H1 (cell line): ENCODE measurements at regions not wholly inside any gene's neighbourhood (a gene's known extent, or its start where the extent isn't known, plus 50 kb on each side); places are given as distances from the start of the nearest gene placed in this dataset.

Experiments
- CTCF ChIA-PET: fragments of 300-600 bp; sonication (Branson Sonifier 250); formaldehyde crosslinking; loops from one replicate; lab custom pipeline; 2021; ENCODE audit not compliant: partially characterized antibody; lab: Charles Lee
- POLR2A ChIA-PET: fragments of 300-600 bp; sonication (Branson Sonifier 250); formaldehyde crosslinking; loops from one replicate; lab custom pipeline; 2021; ENCODE audit warnings: inconsistent platforms; ENCODE audit not compliant: partially characterized antibody; lab: Charles Lee
- DNase-seq, 2 experiments: peaks; one replicate each; pipeline versions ENCODE4 v3.0.0 to v3.0.0-alpha.2; 2010 to 2022; ENCODE audit warnings: low spot score in 2 of 2, low read depth in 1 of 2, mixed read lengths in 1 of 2
- FAIRE-seq: peaks from 2 replicates; lab custom pipeline; 2011; peaks lifted over from hg19 to GRCh38; lab: Jason Lieb, UNC
- H2AFZ ChIP-seq: 2 replicates; pipeline ENCODE4 v1.8.1; 2012; ENCODE audit warnings: low read length, inconsistent platforms
- H2AK5ac ChIP-seq: 2 replicates; pipeline ENCODE4 v1.6.1; 2013; ENCODE audit warnings: low read depth, low read length
- H2BK120ac ChIP-seq: replicated peaks from 2 replicates; pipeline ENCODE3; 2013; ENCODE audit warnings: low read depth, low read length, inconsistent platforms
- H2BK12ac ChIP-seq: 2 replicates; pipeline ENCODE4 v1.6.1; 2013; ENCODE audit warnings: low read depth, low read length
- H2BK15ac ChIP-seq: 2 replicates; pipeline ENCODE4 v1.6.1; 2013; ENCODE audit warnings: low read length
- H2BK20ac ChIP-seq: 2 replicates; pipeline ENCODE4 v1.6.1; 2013; ENCODE audit warnings: low read length
- H2BK5ac ChIP-seq: 2 replicates; pipeline ENCODE4 v1.6.1; 2013; ENCODE audit warnings: low read depth, low read length
- H3K14ac ChIP-seq: 2 replicates; pipeline ENCODE4 v1.6.1; 2013; ENCODE audit warnings: inconsistent platforms; ENCODE audit not compliant: insufficient read length
- H3K18ac ChIP-seq: 2 replicates; pipeline ENCODE4 v1.6.1; 2013; ENCODE audit warnings: low read length; ENCODE audit errors: extremely low read depth
- H3K23ac ChIP-seq: 2 replicates; pipeline ENCODE4 v1.6.1; 2013; ENCODE audit warnings: inconsistent platforms; ENCODE audit not compliant: insufficient read length
- H3K23me2 ChIP-seq: 2 replicates; pipeline ENCODE4 v1.6.1; 2013; ENCODE audit warnings: low read depth, low read length
- H3K27ac ChIP-seq: 2 replicates; pipeline ENCODE4 v1.6.1; 2011; ENCODE audit warnings: low read depth, low read length, inconsistent platforms
- H3K27me3 ChIP-seq, 4 experiments: replicated peaks in 1 of 4; 1 replicate in 1 of 4; 2 replicates in 3 of 4; pipeline versions ENCODE4 v1.6.1 to v1.8.1; 2011 to 2013; ENCODE audit warnings: low read length in 3 of 4, mild to moderate bottlenecking in 3 of 4, inconsistent platforms in 2 of 4, mixed read lengths in 2 of 4, moderate library complexity in 1 of 4; ENCODE audit not compliant: control insufficient read depth in 3 of 4, insufficient read depth in 3 of 4; ENCODE audit errors: extremely low read depth in 1 of 4
- H3K36me3 ChIP-seq, 4 experiments: 2 replicates each; pipeline versions ENCODE4 v1.6.1 to v1.8.1; 2011 to 2013; ENCODE audit warnings: mild to moderate bottlenecking in 4 of 4, low read length in 3 of 4, moderate library complexity in 2 of 4, control low read depth in 1 of 4, inconsistent platforms in 1 of 4; ENCODE audit not compliant: insufficient read depth in 4 of 4, control insufficient read depth in 2 of 4
- H3K4ac ChIP-seq: replicated peaks from 2 replicates; pipeline ENCODE3; 2013; ENCODE audit warnings: low read length, low read depth, mixed read lengths, inconsistent platforms; ENCODE audit not compliant: insufficient read length
- H3K4me1 ChIP-seq, 4 experiments: replicated peaks in 1 of 4; 1 replicate in 1 of 4; 2 replicates in 3 of 4; pipeline versions ENCODE4 v1.6.1 to v1.8.1; 2011 to 2013; ENCODE audit warnings: low read length in 3 of 4, inconsistent platforms in 2 of 4, mixed read lengths in 1 of 4; ENCODE audit not compliant: insufficient read depth in 4 of 4, control insufficient read depth in 3 of 4
- H3K4me2 ChIP-seq, 2 experiments: 2 replicates each; pipeline versions ENCODE4 v1.6.1 to v1.8.1; 2011 to 2013; ENCODE audit warnings: low read depth in 2 of 2, low read length in 2 of 2, control low read depth in 1 of 2, inconsistent platforms in 1 of 2, mild to moderate bottlenecking in 1 of 2; ENCODE audit not compliant: insufficient read depth in 1 of 2
- H3K4me3 ChIP-seq, 4 experiments: fragments of 200-600, 300-600 bp in 1 of 4; sonication (generic), shearing (Covaris generic), sonication (Bioruptor Twin) in 1 of 4; 2 replicates each; pipeline versions ENCODE4 v1.5.1 to v1.8.1; 2011 to 2016; ENCODE audit warnings: low read length in 4 of 4, low read depth in 3 of 4, control low read depth in 2 of 4, inconsistent platforms in 2 of 4, mild to moderate bottlenecking in 2 of 4, mixed read lengths in 1 of 4, moderate library complexity in 1 of 4; ENCODE audit not compliant: insufficient read depth in 2 of 4; ENCODE audit errors: extremely low read depth in 1 of 4
- H3K56ac ChIP-seq: replicated peaks from 2 replicates; pipeline ENCODE3; 2013; ENCODE audit warnings: low read depth, mild to moderate bottlenecking, mixed read lengths, low read length, inconsistent platforms; ENCODE audit not compliant: insufficient read length
- H3K79me1 ChIP-seq: 2 replicates; pipeline ENCODE4 v1.6.1; 2013; ENCODE audit warnings: low read depth, low read length, control low read depth
- H3K79me2 ChIP-seq, 2 experiments: 2 replicates each; pipeline versions ENCODE4 v1.6.1 to v1.8.1; 2012 to 2013; ENCODE audit warnings: low read length in 2 of 2, mild to moderate bottlenecking in 2 of 2, inconsistent platforms in 1 of 2; ENCODE audit not compliant: insufficient read depth in 2 of 2, control insufficient read depth in 1 of 2
- H3K9ac ChIP-seq, 4 experiments: replicated peaks in 1 of 4; 1 replicate in 1 of 4; 2 replicates in 3 of 4; pipeline versions ENCODE4 v1.6.1 to v1.8.1; 2011 to 2013; ENCODE audit warnings: low read depth in 3 of 4, low read length in 3 of 4, control low read depth in 2 of 4, mild to moderate bottlenecking in 2 of 4, moderate library complexity in 2 of 4, inconsistent platforms in 1 of 4; ENCODE audit errors: extremely low read depth in 1 of 4
- H3K9me3 ChIP-seq, 2 experiments: 2 replicates each; pipeline versions ENCODE4 v1.6.1 to v1.8.1; 2012 to 2013; ENCODE audit warnings: mild to moderate bottlenecking in 2 of 2, moderate library complexity in 2 of 2, control low read depth in 1 of 2, inconsistent platforms in 1 of 2, low read depth in 1 of 2, low read length in 1 of 2, mixed read lengths in 1 of 2; ENCODE audit not compliant: insufficient read depth in 2 of 2
- H4K20me1 ChIP-seq, 2 experiments: replicated peaks in 1 of 2; 2 replicates each; pipeline versions ENCODE3 to v1.8.1; 2011 to 2013; ENCODE audit warnings: inconsistent platforms in 2 of 2, low read length in 2 of 2, mild to moderate bottlenecking in 1 of 2; ENCODE audit not compliant: insufficient read depth in 2 of 2, control insufficient read depth in 1 of 2
- H4K5ac ChIP-seq: 2 replicates; pipeline ENCODE4 v1.6.1; 2013; ENCODE audit warnings: low read length, low read depth, mixed read lengths, inconsistent platforms; ENCODE audit not compliant: insufficient read length
- H4K8ac ChIP-seq: 2 replicates; pipeline ENCODE4 v1.8.0; 2013; ENCODE audit warnings: mild to moderate bottlenecking, moderate library complexity, low read length, inconsistent platforms; ENCODE audit not compliant: insufficient read depth; ENCODE audit errors: extremely low read depth
- H4K91ac ChIP-seq: replicated peaks from 2 replicates; pipeline ENCODE3; 2013; ENCODE audit warnings: low read length, mixed read lengths, inconsistent platforms; ENCODE audit not compliant: insufficient read length
- ASH2L ChIP-seq: fragments of 200-600, 300-600 bp; sonication (generic); IDR thresholded peaks from one replicate; pipeline ENCODE4 v1.7.1; 2017; ENCODE audit warnings: low read length
- CTBP2 ChIP-seq: IDR thresholded peaks from 2 replicates; pipeline ENCODE4 v1.7.0; 2011; ENCODE audit warnings: borderline replicate concordance, mild to moderate bottlenecking, moderate library complexity, mixed read lengths, low read length; ENCODE audit not compliant: insufficient read depth, insufficient read length
- EZH2 ChIP-seq: fragments of 200-600 bp; sonication (generic); IDR thresholded peaks from 2 replicates; pipeline ENCODE4 v1.7.1; 2012; ENCODE audit warnings: low read depth, mild to moderate bottlenecking, moderate library complexity, low read length, inconsistent platforms; ENCODE audit not compliant: severe bottlenecking
- FOSL1 ChIP-seq: IDR thresholded peaks from 2 replicates; pipeline ENCODE4 v1.6.1; 2011; ENCODE audit warnings: mild to moderate bottlenecking, low read depth, low read length, moderate library complexity; ENCODE audit not compliant: insufficient read depth
- GTF2F1 ChIP-seq: IDR thresholded peaks from 2 replicates; pipeline ENCODE4 v1.6.1; 2012; ENCODE audit warnings: low read depth, low read length, improper control_type of control experiment, borderline replicate concordance
- HDAC6 ChIP-seq: IDR thresholded peaks from one replicate; pipeline ENCODE4 v1.7.1; 2012; ENCODE audit warnings: low read depth, mild to moderate bottlenecking, inconsistent platforms, low read length, moderate library complexity
- POU5F1 ChIP-seq: IDR thresholded peaks from 2 replicates; pipeline ENCODE4 v1.6.1; 2011; ENCODE audit warnings: low read depth, mild to moderate bottlenecking, low read length, moderate library complexity
- SP2 ChIP-seq: IDR thresholded peaks from 2 replicates; pipeline ENCODE4 v1.6.1; 2012; ENCODE audit warnings: mild to moderate bottlenecking, low read length, inconsistent platforms
- SP4 ChIP-seq: IDR thresholded peaks from 2 replicates; pipeline ENCODE4 v1.6.1; 2012; ENCODE audit warnings: low read length, inconsistent platforms
- TCF12 ChIP-seq: IDR thresholded peaks from 2 replicates; pipeline ENCODE4 v1.6.1; 2011; ENCODE audit warnings: low read depth, mild to moderate bottlenecking, low read length
- WGBS, 2 experiments: shearing (Covaris generic) in 1 of 2; methylation state at CpG; one replicate each; pipeline versions ENCODE4 v1.1.6 to v1.1.7; 2013 to 2015; ENCODE audit warnings: low lambda C conversion rate in 2 of 2, mixed read lengths in 2 of 2, inconsistent platforms in 1 of 2, low coverage in 1 of 2, missing lambda C conversion rate in 1 of 2; ENCODE audit not compliant: insufficient replicate concordance in 2 of 2, insufficient coverage in 1 of 2, insufficient read length in 1 of 2; ENCODE audit errors: extremely low coverage in 1 of 2, missing lambda C conversion rate in 1 of 2; 5-methylcytosine and 5-hydroxymethylcytosine counted together
- TF ChIP-seq, protein P1 (sequence below): IDR thresholded peaks from 2 replicates; pipeline ENCODE4 v1.6.1; 2012; ENCODE audit warnings: low read length, inconsistent platforms
- TF ChIP-seq, protein P2 (sequence below): IDR thresholded peaks from 2 replicates; pipeline ENCODE4 v1.6.1; 2012; ENCODE audit warnings: inconsistent platforms

GRCh38 chr4:1478766-1479355 lies 72.6 kb upstream of the NKX1-1 start:
- Histone ChIP-seq H4K91ac (no peak overlapping the region), H3K9me3 (peaks cover 0 to 10% of the 10 kb centered on the region in 2 experiments; a peak in 3 of 4 replicates), H3K4me3 (no peak overlapping the region), H2AK5ac (no peak overlapping the region), H2AFZ (no peak overlapping the region), H3K9ac (no peak overlapping the region), H3K23ac (no peak overlapping the region), H3K56ac (no peak overlapping the region), H3K27ac (no peak overlapping the region), H3K36me3 (no peaks in the 10 kb centered on the region), H2BK5ac (no peak overlapping the region), H3K18ac (no peak overlapping the region), H3K79me1 (no peaks in the 10 kb centered on the region), H3K79me2 (no peaks in the 10 kb centered on the region), H2BK20ac (no peak overlapping the region), H4K5ac (no peak overlapping the region), H3K4ac (no peak overlapping the region), H3K23me2 (peaks cover 13% of the 10 kb centered on the region; the same call in 1 of the 2 replicates), H3K27me3 (no peaks in the 10 kb centered on the region; a peak in 1 of 7 replicates), H2BK120ac (no peak overlapping the region), H3K14ac (no peak overlapping the region), H4K8ac (no peak overlapping the region), H2BK15ac (no peak overlapping the region), H2BK12ac (no peak overlapping the region), H3K4me1 (no peaks in the 10 kb centered on the region), H3K4me2 (no peak overlapping the region), H4K20me1 (peaks cover 0 to 1% of the 10 kb centered on the region in 2 experiments)
- WGBS, 2 experiments = 79% methylated on average over 10 of the region's 10 CpGs; no CpG with 5 or more reads in 1 of the 2 experiments
- peak in 1 of 2 experiments; percentile 20 for DNase-seq
- ChIA-PET CTCF (interaction anchor here (0.5 to 1.3 kb wide), 3 partner anchors 33 to 70 kb away, joined by 3 read pairs; no protein-coding TSS in a partner anchor), POLR2A (no interaction called here)
- FAIRE-seq = no peak
- TF ChIP-seq HDAC6 = no peak
- TF ChIP-seq, protein P1, sequence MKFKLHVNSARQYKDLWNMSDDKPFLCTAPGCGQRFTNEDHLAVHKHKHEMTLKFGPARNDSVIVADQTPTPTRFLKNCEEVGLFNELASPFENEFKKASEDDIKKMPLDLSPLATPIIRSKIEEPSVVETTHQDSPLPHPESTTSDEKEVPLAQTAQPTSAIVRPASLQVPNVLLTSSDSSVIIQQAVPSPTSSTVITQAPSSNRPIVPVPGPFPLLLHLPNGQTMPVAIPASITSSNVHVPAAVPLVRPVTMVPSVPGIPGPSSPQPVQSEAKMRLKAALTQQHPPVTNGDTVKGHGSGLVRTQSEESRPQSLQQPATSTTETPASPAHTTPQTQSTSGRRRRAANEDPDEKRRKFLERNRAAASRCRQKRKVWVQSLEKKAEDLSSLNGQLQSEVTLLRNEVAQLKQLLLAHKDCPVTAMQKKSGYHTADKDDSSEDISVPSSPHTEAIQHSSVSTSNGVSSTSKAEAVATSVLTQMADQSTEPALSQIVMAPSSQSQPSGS = no peak
- no peak for TF ChIP-seq ASH2L
- no peak for TF ChIP-seq EZH2
- no peak for TF ChIP-seq SP2
- no peak for TF ChIP-seq GTF2F1
- no peak for TF ChIP-seq POU5F1
- TF ChIP-seq FOSL1 = no peak
- no peak for TF ChIP-seq CTBP2
- TF ChIP-seq, protein P2, sequence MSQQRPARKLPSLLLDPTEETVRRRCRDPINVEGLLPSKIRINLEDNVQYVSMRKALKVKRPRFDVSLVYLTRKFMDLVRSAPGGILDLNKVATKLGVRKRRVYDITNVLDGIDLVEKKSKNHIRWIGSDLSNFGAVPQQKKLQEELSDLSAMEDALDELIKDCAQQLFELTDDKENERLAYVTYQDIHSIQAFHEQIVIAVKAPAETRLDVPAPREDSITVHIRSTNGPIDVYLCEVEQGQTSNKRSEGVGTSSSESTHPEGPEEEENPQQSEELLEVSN = no peak
- no peak for TF ChIP-seq TCF12
- TF ChIP-seq SP4 = no peak
